ENCODE measurements at regions not wholly inside any gene's neighbourhood (a gene's known extent, or its start where the extent isn't known, plus 50 kb on each side); places are given as distances from the start of the nearest gene placed in this dataset.

- no peak for DNase-seq
These were observed 209.3 kb upstream of the RGS6 start for GRCh38 chr14:71722885-71723284.

GRCh38 chr14:71725922-71726579 is 206.2 kb upstream of the RGS6 start:
- DNase-seq: no peak

- no peak for DNase-seq
These were observed 205.6 kb upstream of the RGS6 start for GRCh38 chr14:71726580-71727021.

- no peak for DNase-seq
These were observed 203.8 kb upstream of the RGS6 start for GRCh38 chr14:71728386-71728785.

GRCh38 chr14:71729596-71729995 is 202.6 kb upstream of the RGS6 start:
- peak in 1 of 2 experiments; percentile 36 for DNase-seq

GRCh38 chr14:71730471-71730870 is 201.8 kb upstream of the RGS6 start:
- DNase-seq: no peak

- DNase-seq: no peak
These were observed 201.1 kb upstream of the RGS6 start for GRCh38 chr14:71731096-71731495.

GRCh38 chr14:71733210-71733883 is 198.9 kb upstream of the RGS6 start:
- no peak for DNase-seq

- DNase-seq: no peak
These were observed 198.2 kb upstream of the RGS6 start for GRCh38 chr14:71734076-71734475.

- no peak for DNase-seq
These were observed 197.3 kb upstream of the RGS6 start for GRCh38 chr14:71734885-71735284.

GRCh38 chr14:71737760-71738159 is 194.5 kb upstream of the RGS6 start:
- no peak for DNase-seq

GRCh38 chr14:71739273-71739990 is 192.8 kb upstream of the RGS6 start:
- DNase-seq: no peak

- DNase-seq: no peak
These were observed 191.0 kb upstream of the RGS6 start for GRCh38 chr14:71741241-71741640.

GRCh38 chr14:71742485-71742884 is 189.7 kb upstream of the RGS6 start:
- no peak for DNase-seq

GRCh38 chr14:71745072-71745471 is 187.2 kb upstream of the RGS6 start:
- DNase-seq: no peak

GRCh38 chr14:71748196-71748595 is 184.0 kb upstream of the RGS6 start:
- DNase-seq: no peak

GRCh38 chr14:71749613-71750238 is 182.5 kb upstream of the RGS6 start:
- DNase-seq: no peak

- DNase-seq: no peak
These were observed 181.0 kb upstream of the RGS6 start for GRCh38 chr14:71751264-71751663.

- DNase-seq: peak in 1 of 2 experiments; percentile 25
These were observed 180.0 kb upstream of the RGS6 start for GRCh38 chr14:71752111-71752738.

GRCh38 chr14:71753126-71753830 is 179.0 kb upstream of the RGS6 start:
- peak; percentile 98 to 99 for DNase-seq

GRCh38 chr14:71753976-71754375 is 178.3 kb upstream of the RGS6 start:
- DNase-seq: no peak

- no peak for DNase-seq
These were observed 177.7 kb upstream of the RGS6 start for GRCh38 chr14:71754422-71755095.
